ENCODE measurements at regions not wholly inside any gene's neighbourhood (a gene's known extent, or its start where the extent isn't known, plus 50 kb on each side); places are given as distances from the start of the nearest gene placed in this dataset.

- TF ChIP-seq POLR2A (IDR thresholded peaks at IDR 0.05) (no peak), EP300 (IDR thresholded peaks at IDR 0.05) (no peak), CTCF (IDR thresholded peaks at IDR 0.05) (no peak), POLR2AphosphoS5 (IDR thresholded peaks at IDR 0.05) (no peak)
Observed at GRCh38 chr3:70743754-70744153, 431.3 kb upstream of the MDFIC2 start.

Data from stomach (tissue), 4 donors.